ENCODE measurements at regions not wholly inside any gene's neighbourhood (a gene's known extent, or its start where the extent isn't known, plus 50 kb on each side); places are given as distances from the start of the nearest gene placed in this dataset.

DNA sequence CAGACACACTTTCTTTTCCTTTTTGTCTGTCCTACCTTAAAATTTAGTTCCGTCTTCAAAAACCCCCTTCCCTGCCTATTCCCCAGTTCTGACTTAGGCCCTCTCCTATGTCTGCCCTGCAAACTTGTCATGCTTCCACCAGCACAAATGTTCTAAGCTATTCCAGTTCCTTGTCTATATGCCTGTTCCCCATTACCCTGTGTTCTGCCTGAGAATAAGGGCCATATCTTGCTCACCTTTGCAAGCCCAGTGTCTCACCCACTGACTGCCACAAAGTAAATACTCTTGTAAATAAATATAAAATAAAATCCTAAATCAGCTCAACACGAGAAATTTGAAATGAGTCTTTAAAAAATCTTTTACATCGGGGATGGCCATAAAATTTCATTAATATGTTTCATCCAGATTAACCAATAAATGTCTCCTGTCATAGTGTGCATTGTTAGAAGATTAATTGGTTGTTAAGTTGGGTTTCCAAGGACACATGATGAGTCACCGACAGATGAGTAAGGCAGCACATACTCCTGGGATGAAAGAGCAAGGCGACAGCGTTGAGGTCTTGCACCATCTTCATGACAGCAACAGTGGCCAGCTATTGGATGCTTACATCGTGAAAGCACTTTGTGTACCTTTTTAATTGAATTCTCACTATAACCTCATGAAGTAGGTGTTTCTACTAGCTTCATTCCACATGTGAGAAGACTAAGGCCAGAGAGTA is 92.6 kb upstream of the NGF start:
- no peak overlapping the region for H3K27ac ChIP-seq
- no peak overlapping the region for H3K4me3 ChIP-seq
- peaks cover 0 to 18% (median 0%) of the 10 kb centered on the region in 4 donors for H3K27me3 ChIP-seq
- H3K36me3 ChIP-seq: no peaks in the 10 kb centered on the region
- TF ChIP-seq, protein P1, sequence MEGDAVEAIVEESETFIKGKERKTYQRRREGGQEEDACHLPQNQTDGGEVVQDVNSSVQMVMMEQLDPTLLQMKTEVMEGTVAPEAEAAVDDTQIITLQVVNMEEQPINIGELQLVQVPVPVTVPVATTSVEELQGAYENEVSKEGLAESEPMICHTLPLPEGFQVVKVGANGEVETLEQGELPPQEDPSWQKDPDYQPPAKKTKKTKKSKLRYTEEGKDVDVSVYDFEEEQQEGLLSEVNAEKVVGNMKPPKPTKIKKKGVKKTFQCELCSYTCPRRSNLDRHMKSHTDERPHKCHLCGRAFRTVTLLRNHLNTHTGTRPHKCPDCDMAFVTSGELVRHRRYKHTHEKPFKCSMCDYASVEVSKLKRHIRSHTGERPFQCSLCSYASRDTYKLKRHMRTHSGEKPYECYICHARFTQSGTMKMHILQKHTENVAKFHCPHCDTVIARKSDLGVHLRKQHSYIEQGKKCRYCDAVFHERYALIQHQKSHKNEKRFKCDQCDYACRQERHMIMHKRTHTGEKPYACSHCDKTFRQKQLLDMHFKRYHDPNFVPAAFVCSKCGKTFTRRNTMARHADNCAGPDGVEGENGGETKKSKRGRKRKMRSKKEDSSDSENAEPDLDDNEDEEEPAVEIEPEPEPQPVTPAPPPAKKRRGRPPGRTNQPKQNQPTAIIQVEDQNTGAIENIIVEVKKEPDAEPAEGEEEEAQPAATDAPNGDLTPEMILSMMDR (IDR thresholded peaks at IDR 0.05): no peak
- no peak for TF ChIP-seq POLR2A (IDR thresholded peaks at IDR 0.05)
- WGBS, 2 donors: 44% methylated on average over 7 of the region's 7 CpGs
- H3K9me3 ChIP-seq: no peaks in the 10 kb centered on the region
- DNase-seq: no peak
- H3K4me1 ChIP-seq: no peaks in the 10 kb centered on the region
- intact Hi-C loops (cut with DNase I): no loop called here

DNA sequence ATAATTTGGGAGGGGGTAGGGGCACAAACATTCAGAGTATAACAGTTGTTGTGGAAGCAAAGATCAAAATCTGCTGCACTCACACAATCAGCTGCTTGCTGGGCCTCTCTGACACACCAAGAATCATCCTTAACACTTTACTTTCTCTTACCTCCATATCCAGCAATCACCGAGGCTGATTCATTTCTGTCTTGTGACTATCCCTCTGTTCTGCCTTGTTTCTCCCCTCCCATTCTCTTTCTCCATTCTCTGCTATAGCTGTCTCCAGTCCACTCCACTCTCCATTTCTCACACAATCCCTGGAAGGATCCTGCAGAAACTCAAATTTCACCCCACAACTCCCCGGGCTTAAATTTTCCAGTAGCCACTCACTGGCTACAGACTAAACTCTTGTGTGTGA is 91.8 kb upstream of the NGF start:
- H3K27me3 ChIP-seq: peaks cover 0 to 24% (median 0%) of the 10 kb centered on the region in 4 donors
- WGBS, 2 donors: 71 to 73% methylated on average over 2 of the region's 2 CpGs
- DNase-seq: no peak

GRCh38 chr1:115429241-115429640 is 91.2 kb upstream of the NGF start:
- H3K4me1 ChIP-seq: no peaks in the 10 kb centered on the region
- peaks cover 0 to 31% (median 0%) of the 10 kb centered on the region in 4 donors for H3K27me3 ChIP-seq
- WGBS, 2 donors: 59 to 64% methylated on average over 2 of the region's 2 CpGs
- intact Hi-C loops (cut with DNase I): no loop called here
- no peak overlapping the region for H3K4me3 ChIP-seq
- DNase-seq: no peak
- TF ChIP-seq, protein P1 (IDR thresholded peaks at IDR 0.05): no peak
- TF ChIP-seq POLR2A (IDR thresholded peaks at IDR 0.05): no peak
- H3K9me3 ChIP-seq: no peaks in the 10 kb centered on the region
- H3K36me3 ChIP-seq: no peaks in the 10 kb centered on the region
- H3K27ac ChIP-seq: no peak overlapping the region

More for the DNA sequence above, 91.8 kb upstream of the NGF start:
- intact Hi-C loops (cut with DNase I): no loop called here
- Histone ChIP-seq H3K4me1 (no peaks in the 10 kb centered on the region), H3K27ac (no peak overlapping the region), H3K36me3 (no peaks in the 10 kb centered on the region), H3K9me3 (no peaks in the 10 kb centered on the region), H3K4me3 (no peak overlapping the region)
- TF ChIP-seq POLR2A (IDR thresholded peaks at IDR 0.05): no peak
- TF ChIP-seq, protein P1 (IDR thresholded peaks at IDR 0.05): no peak

GRCh38 chr1:115428676-115429075 is 90.6 kb upstream of the NGF start:
- no peak overlapping the region for H3K4me3 ChIP-seq
- no peak for DNase-seq
- H3K9me3 ChIP-seq: no peaks in the 10 kb centered on the region
- no peaks in the 10 kb centered on the region for H3K4me1 ChIP-seq
- WGBS, 2 donors: 100% methylated on average over 1 of the region's 1 CpG
- TF ChIP-seq POLR2A (IDR thresholded peaks at IDR 0.05): no peak
- TF ChIP-seq, protein P1 (IDR thresholded peaks at IDR 0.05): no peak
- no peak overlapping the region for H3K27ac ChIP-seq
- no peaks in the 10 kb centered on the region for H3K36me3 ChIP-seq
- peaks cover 0 to 36% (median 0%) of the 10 kb centered on the region in 4 donors for H3K27me3 ChIP-seq
- intact Hi-C loops (cut with DNase I): no loop called here

- H3K9me3 ChIP-seq: no peaks in the 10 kb centered on the region
- peaks cover 0 to 40% (median 0%) of the 10 kb centered on the region in 4 donors for H3K27me3 ChIP-seq
- 69% methylated on average over 2 of the region's 2 CpGs for WGBS, 2 donors
- H3K36me3 ChIP-seq: no peaks in the 10 kb centered on the region
- no peak overlapping the region for H3K27ac ChIP-seq
- TF ChIP-seq, protein P1 (IDR thresholded peaks at IDR 0.05): no peak
- TF ChIP-seq POLR2A (IDR thresholded peaks at IDR 0.05): no peak
- H3K4me3 ChIP-seq: no peak overlapping the region
- DNase-seq: no peak
- intact Hi-C loops (cut with DNase I): no loop called here
- H3K4me1 ChIP-seq: no peaks in the 10 kb centered on the region
Observed at GRCh38 chr1:115428256-115428655, 90.2 kb upstream of the NGF start.

Data from esophagus squamous epithelium (tissue), 5 donors.